ENCODE measurements at regions not wholly inside any gene's neighbourhood (a gene's known extent, or its start where the extent isn't known, plus 50 kb on each side); places are given as distances from the start of the nearest gene placed in this dataset.

DNA sequence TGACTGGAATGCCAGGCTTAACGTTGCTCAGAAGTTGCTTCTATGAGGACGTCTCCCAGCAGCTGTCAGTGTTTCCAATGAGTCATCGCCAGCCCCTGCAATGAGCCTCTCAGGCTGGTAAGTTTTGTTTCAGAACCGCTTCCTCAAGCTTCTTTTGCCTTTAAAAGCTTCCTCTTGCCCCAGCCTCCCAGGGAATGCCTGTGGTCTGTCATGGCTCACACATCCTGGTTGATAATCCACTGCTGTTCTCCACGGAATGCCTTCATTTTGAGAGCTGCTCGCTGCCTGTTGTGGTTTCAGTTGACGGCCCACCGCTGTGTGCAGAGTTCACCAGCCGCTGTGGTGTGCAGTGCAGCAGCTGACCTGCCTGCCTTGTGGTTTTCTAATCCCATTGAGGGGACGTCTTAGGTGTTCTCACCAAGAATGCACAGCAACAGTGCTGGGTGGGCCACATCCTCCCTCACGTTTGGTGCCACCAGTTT, 96.4 kb downstream of the RTP5 start:
- Histone ChIP-seq H3K4me3 (replicated peaks in 1 of 2; ENCODE audit: low read depth in 1 of 2, low read length in 2 of 2) (peak overlapping the region; percentile 28 to 48), H2AFZ (ENCODE audit: low read depth, low read length, poor library complexity, severe bottlenecking) (no peak overlapping the region), H3K79me2 (ENCODE audit: insufficient read depth, low read length) (no peaks in the 10 kb centered on the region)

More for the DNA sequence above, 96.4 kb downstream of the RTP5 start:
- Histone ChIP-seq H3K4me2 (ENCODE audit: low read length) (peak overlapping the region; percentile 75), H3K36me3 (ENCODE audit: control insufficient read depth in 1 of 2, insufficient read depth in 2 of 2, low read length in 2 of 2) (no peaks in the 10 kb centered on the region), H3K9me2 (ENCODE audit: insufficient read depth) (no peaks in the 10 kb centered on the region), H3K4me1 (ENCODE audit: control insufficient read depth in 1 of 2, insufficient read depth in 2 of 2, low read length in 2 of 2) (peaks cover 10 to 14% of the 10 kb centered on the region in 2 experiments; a peak in 3 of 4 replicates), H3K27me3 (ENCODE audit: insufficient read depth, low read length) (no peaks in the 10 kb centered on the region), H3K9ac (ENCODE audit: low read length) (peak overlapping the region; percentile 30), H3K27ac (ENCODE audit: low read depth, low read length) (peak overlapping the region; percentile 20), H4K20me1 (ENCODE audit: insufficient read depth) (no peaks in the 10 kb centered on the region), H3K9me3 (ENCODE audit: control insufficient read depth in 1 of 2, insufficient read depth in 1 of 2, low read depth in 1 of 2, low read length in 2 of 2) (no peaks in the 10 kb centered on the region)
- ChIA-PET POLR2A (interaction anchor here (1.2 kb wide), 1 partner anchor 12 kb away, joined by 3 read pairs; no protein-coding TSS in a partner anchor), RAD21 (ENCODE audit: low non-redundant PET in 1 of 2, low total read pairs in 2 of 2, uncharacterized antibody in 2 of 2, unreplicated experiment in 2 of 2) (no interaction called here), CTCF (interaction anchor here (0.6 kb wide), 1 partner anchor 15 kb away, joined by 3 read pairs; no protein-coding TSS in a partner anchor)
- TF ChIP-seq SP1 (IDR thresholded peaks at IDR 0.05; ENCODE audit: low read depth), result peak; percentile 80
- TF ChIP-seq, protein P1, sequence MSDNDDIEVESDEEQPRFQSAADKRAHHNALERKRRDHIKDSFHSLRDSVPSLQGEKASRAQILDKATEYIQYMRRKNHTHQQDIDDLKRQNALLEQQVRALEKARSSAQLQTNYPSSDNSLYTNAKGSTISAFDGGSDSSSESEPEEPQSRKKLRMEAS (IDR thresholded peaks at IDR 0.05), result peak; percentile 37; the same call in 1 of the 2 replicates
- TF ChIP-seq FOSL1 (IDR thresholded peaks at IDR 0.05; ENCODE audit: low read depth), result peak; percentile 96
- TF ChIP-seq ZNF274 (IDR thresholded peaks at IDR 0.05; ENCODE audit: low read depth, low read length), result no peak
- peak; percentile 73; the same call in 1 of the 2 replicates for TF ChIP-seq CBX3 (IDR thresholded peaks at IDR 0.05; ENCODE audit: low read depth)
- TF ChIP-seq TCF7L2 (IDR thresholded peaks at IDR 0.05; ENCODE audit: borderline replicate concordance, extremely low read depth, insufficient read depth, insufficient read length), result peak; percentile 22
- no peak for TF ChIP-seq CEBPB (IDR thresholded peaks at IDR 0.05; ENCODE audit: low read depth)
- peak; percentile 33; the same call in 1 of the 2 replicates for TF ChIP-seq EGR1 (IDR thresholded peaks at IDR 0.05; ENCODE audit: low read depth)
- 0 out of 2 replicates have a peak, but pooled peaks have one; percentile 29 for TF ChIP-seq SRF (IDR thresholded peaks at IDR 0.05; ENCODE audit: low read depth)
- peak; percentile 92 for TF ChIP-seq JUND (IDR thresholded peaks at IDR 0.05)
- 0 out of 2 replicates have a peak, but pooled peaks have one; percentile 40 for TF ChIP-seq SIN3A (IDR thresholded peaks at IDR 0.05; ENCODE audit: low read depth)
- TF ChIP-seq, protein P2, sequence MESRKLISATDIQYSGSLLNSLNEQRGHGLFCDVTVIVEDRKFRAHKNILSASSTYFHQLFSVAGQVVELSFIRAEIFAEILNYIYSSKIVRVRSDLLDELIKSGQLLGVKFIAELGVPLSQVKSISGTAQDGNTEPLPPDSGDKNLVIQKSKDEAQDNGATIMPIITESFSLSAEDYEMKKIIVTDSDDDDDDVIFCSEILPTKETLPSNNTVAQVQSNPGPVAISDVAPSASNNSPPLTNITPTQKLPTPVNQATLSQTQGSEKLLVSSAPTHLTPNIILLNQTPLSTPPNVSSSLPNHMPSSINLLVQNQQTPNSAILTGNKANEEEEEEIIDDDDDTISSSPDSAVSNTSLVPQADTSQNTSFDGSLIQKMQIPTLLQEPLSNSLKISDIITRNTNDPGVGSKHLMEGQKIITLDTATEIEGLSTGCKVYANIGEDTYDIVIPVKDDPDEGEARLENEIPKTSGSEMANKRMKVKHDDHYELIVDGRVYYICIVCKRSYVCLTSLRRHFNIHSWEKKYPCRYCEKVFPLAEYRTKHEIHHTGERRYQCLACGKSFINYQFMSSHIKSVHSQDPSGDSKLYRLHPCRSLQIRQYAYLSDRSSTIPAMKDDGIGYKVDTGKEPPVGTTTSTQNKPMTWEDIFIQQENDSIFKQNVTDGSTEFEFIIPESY (IDR thresholded peaks at IDR 0.05; ENCODE audit: extremely low read depth, insufficient replicate concordance, low read length), result no peak
- ATAC-seq (peak; percentile 94), DNase-seq (ENCODE audit: low read depth, low spot score) (peak; percentile 71)
- no TSS peak for BruUV-seq (replicated peaks)
- intact Hi-C loops (cut with micrococcal nuclease), result no loop called here
